AG04449 (cell line): ENCODE measurements at regions not wholly inside any gene's neighbourhood (a gene's known extent, or its start where the extent isn't known, plus 50 kb on each side); places are given as distances from the start of the nearest gene placed in this dataset.
"Not testable (repeated sequence)": the region's sequence is repeated elsewhere in the genome, so short reads cannot be mapped to it uniquely, and the experiment has no call there.

ENCODE experiments used
- CTCF ChIA-PET: fragments of 350-600 bp; formaldehyde crosslinking; extraction: SDS; loops from one replicate; lab custom pipeline; 2021; ENCODE audit warnings: antibody characterized with exemption; lab: Yijun Ruan, JAX
- POLR2A ChIA-PET: fragments of 400-600, 350-600 bp; formaldehyde crosslinking; extraction: SDS; loops from one replicate; lab custom pipeline; 2020; ENCODE audit warnings: antibody characterized with exemption, inconsistent platforms; lab: Yijun Ruan, JAX
- DNase-seq: peaks from one replicate; pipeline ENCODE4 v3.0.0-alpha.2; 2010; ENCODE audit warnings: low read depth, low spot score
- H3K4me3 ChIP-seq: 2 replicates; pipeline ENCODE4 v1.5.1; 2011; ENCODE audit warnings: low read depth, mild to moderate bottlenecking, control low read depth, low read length
- CTCF ChIP-seq: IDR thresholded peaks from one replicate; pipeline ENCODE4 v1.5.1; 2011; ENCODE audit warnings: mild to moderate bottlenecking, moderate library complexity, low read length, control low read depth, inconsistent platforms; ENCODE audit not compliant: insufficient read depth; ENCODE audit errors: missing control alignments

GRCh38 chr17:31722251-31723056, 136.6 kb downstream of the COPRS start:
- no peak for TF ChIP-seq CTCF
- ChIA-PET POLR2A (interaction anchor here (1.0 kb wide), 2 partner anchors 26 to 179 kb away, joined by 3 to 4 read pairs; no protein-coding TSS in a partner anchor), CTCF (interaction anchor here (1.3 kb wide), 2 partner anchors 10 to 164 kb away, joined by 3 to 5 read pairs; no protein-coding TSS in a partner anchor)
- no peak overlapping the region for H3K4me3 ChIP-seq
- DNase-seq = no peak

GRCh38 chr17:31721291-31722025, 137.6 kb downstream of the COPRS start:
- no peak for TF ChIP-seq CTCF
- DNase-seq = no peak
- POLR2A ChIA-PET = no interaction called here
- CTCF ChIA-PET = interaction anchor here (1.3 kb wide), 1 partner anchor 9 kb away, joined by 5 read pairs; no protein-coding TSS in a partner anchor
- no peak overlapping the region for H3K4me3 ChIP-seq

GRCh38 chr17:31717251-31717650, 141.8 kb downstream of the COPRS start:
- POLR2A ChIA-PET, H3K4me3 ChIP-seq, CTCF ChIA-PET, DNase-seq: not testable (repeated sequence)

GRCh38 chr17:31715446-31715845, 143.6 kb downstream of the COPRS start:
- no peak for TF ChIP-seq CTCF
- POLR2A ChIA-PET = no interaction called here
- CTCF ChIA-PET = interaction anchor here (1.0 to 1.8 kb wide), 2 partner anchors 9 to 24 kb away, joined by 3 to 4 read pairs; no protein-coding TSS in a partner anchor

DNA sequence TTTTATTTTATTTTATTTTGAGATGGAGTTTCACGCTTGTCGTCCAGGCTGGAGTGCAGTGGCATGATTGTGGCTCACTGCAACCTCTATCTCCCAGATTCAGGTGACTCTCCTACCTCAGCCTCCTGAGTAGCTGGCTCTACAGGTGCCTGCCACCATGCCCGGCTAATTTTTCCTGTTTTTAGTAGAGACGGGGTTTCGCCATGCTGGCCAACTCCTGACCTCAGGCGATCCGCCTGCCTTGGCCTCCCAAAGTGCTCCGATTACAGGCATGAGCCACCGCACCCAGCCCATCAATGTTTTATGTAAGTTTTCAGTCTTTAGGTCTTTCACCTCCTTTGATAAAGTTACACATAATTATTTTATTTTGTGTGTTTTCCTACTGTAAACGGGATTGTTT, 154.6 kb downstream of the COPRS start:
- ChIA-PET POLR2A (no interaction called here), CTCF (interaction anchor here (1.4 kb wide), 1 partner anchor 8 kb away, joined by 6 read pairs; no protein-coding TSS in a partner anchor)
- DNase-seq = no peak
- no peak for TF ChIP-seq CTCF
- H3K4me3 ChIP-seq = no peak overlapping the region

More at GRCh38 chr17:31715446-31715845, 143.6 kb downstream of the COPRS start:
- H3K4me3 ChIP-seq = no peak overlapping the region
- no peak for DNase-seq

DNA sequence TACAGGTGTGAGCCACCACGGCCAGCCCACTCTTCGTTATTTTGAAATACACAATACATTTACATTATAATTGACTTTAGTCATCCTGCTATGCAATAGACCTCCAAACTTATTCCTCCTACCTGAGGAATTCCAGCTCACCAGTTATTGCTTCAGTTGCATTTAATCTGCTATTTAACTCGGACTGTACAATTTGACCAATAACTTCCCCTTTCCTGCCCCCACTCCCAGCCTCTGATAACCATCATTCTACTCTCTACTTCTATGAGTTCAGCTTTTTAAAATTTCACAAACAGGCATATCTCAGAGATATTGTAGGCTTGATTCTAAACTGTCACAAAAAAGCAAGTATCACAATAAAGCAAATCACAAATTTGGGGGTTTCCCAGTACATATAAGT, 157.0 kb downstream of the COPRS start:
- POLR2A ChIA-PET = no interaction called here
- TF ChIP-seq CTCF = no peak
- CTCF ChIA-PET = interaction anchor here (1.6 kb wide), 1 partner anchor 141 kb away, joined by 3 read pairs; no protein-coding TSS in a partner anchor
- no peak overlapping the region for H3K4me3 ChIP-seq
- DNase-seq = no peak
